Vagina (tissue), 2 donors: ENCODE measurements at regions not wholly inside any gene's neighbourhood (a gene's known extent, or its start where the extent isn't known, plus 50 kb on each side); places are given as distances from the start of the nearest gene placed in this dataset.

ENCODE experiments used
- POLR2A ChIP-seq, 2 donors: fragments of 450-650 bp; IDR thresholded peaks; one replicate each; pipeline ENCODE4 v1.6.1; 2017; ENCODE audit warnings: antibody characterized with exemption in 2 of 2, mild to moderate bottlenecking in 2 of 2, moderate library complexity in 2 of 2
- TF ChIP-seq, protein P1 (sequence below), 3 experiments: fragments of 450-650 bp in 2 of 3; fragments of 200-600 bp in 1 of 3; sonication (generic) in 1 of 3; IDR thresholded peaks; one replicate each; pipeline ENCODE4 v1.5.1; 2017 to 2019; ENCODE audit warnings: antibody characterized with exemption in 3 of 3, mild to moderate bottlenecking in 2 of 3, moderate library complexity in 2 of 3

DNA sequence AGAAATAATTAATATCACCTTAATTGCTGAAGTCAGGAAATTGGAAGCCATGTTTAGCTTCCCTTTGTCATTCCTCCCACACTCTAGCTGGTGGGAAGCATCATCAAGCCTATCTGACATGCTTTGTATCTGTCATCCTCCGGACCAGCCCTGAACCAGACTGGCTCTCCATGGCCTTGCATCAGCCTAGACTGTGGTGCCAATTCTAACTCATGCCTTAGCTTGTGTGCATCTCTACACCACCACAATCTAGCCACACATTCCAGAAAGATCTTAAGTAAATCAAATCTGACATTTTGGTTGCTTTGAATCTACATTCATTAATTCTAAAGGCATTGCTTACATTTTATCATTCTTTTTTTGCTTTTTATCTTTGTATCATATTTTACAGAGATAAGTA is 196.4 kb upstream of the VSTM2A start:
- no peak for TF ChIP-seq POLR2A (IDR thresholded peaks at IDR 0.05)
- TF ChIP-seq, protein P1, sequence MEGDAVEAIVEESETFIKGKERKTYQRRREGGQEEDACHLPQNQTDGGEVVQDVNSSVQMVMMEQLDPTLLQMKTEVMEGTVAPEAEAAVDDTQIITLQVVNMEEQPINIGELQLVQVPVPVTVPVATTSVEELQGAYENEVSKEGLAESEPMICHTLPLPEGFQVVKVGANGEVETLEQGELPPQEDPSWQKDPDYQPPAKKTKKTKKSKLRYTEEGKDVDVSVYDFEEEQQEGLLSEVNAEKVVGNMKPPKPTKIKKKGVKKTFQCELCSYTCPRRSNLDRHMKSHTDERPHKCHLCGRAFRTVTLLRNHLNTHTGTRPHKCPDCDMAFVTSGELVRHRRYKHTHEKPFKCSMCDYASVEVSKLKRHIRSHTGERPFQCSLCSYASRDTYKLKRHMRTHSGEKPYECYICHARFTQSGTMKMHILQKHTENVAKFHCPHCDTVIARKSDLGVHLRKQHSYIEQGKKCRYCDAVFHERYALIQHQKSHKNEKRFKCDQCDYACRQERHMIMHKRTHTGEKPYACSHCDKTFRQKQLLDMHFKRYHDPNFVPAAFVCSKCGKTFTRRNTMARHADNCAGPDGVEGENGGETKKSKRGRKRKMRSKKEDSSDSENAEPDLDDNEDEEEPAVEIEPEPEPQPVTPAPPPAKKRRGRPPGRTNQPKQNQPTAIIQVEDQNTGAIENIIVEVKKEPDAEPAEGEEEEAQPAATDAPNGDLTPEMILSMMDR (IDR thresholded peaks at IDR 0.05): no peak
